Small intestine (tissue), 7 donors: ENCODE measurements at regions not wholly inside any gene's neighbourhood (a gene's known extent, or its start where the extent isn't known, plus 50 kb on each side); places are given as distances from the start of the nearest gene placed in this dataset.

ENCODE experiments used
- DNase-seq, 2 donors: peaks; one replicate each; pipeline versions ENCODE4 v3.0.0 to v3.0.0-alpha.2; 2013
- FAIRE-seq: peaks from 2 replicates; lab custom pipeline; 2012; peaks lifted over from hg19 to GRCh38; lab: Jason Lieb, UNC
- H3K27ac ChIP-seq, 3 donors: one replicate each; pipeline ENCODE4 v1.5.1; 2013; ENCODE audit warnings: low read length in 2 of 3, mild to moderate bottlenecking in 2 of 3, control low read depth in 1 of 3, inconsistent platforms in 1 of 3, low read depth in 1 of 3, moderate library complexity in 1 of 3
- H3K27me3 ChIP-seq, 3 donors: one replicate each; pipeline ENCODE4 v1.6.1; 2013; ENCODE audit warnings: low read length in 3 of 3, inconsistent platforms in 1 of 3; ENCODE audit not compliant: control insufficient read depth in 3 of 3, insufficient read depth in 3 of 3
- H3K36me3 ChIP-seq, 3 donors: one replicate each; pipeline ENCODE4 v1.6.1; 2013; ENCODE audit warnings: low read length in 3 of 3, inconsistent platforms in 1 of 3, low read depth in 1 of 3, mild to moderate bottlenecking in 1 of 3, moderate library complexity in 1 of 3; ENCODE audit not compliant: control insufficient read depth in 3 of 3, insufficient read depth in 2 of 3
- H3K4me1 ChIP-seq, 3 donors: one replicate each; pipeline ENCODE4 v1.6.1; 2013; ENCODE audit warnings: low read length in 2 of 3, inconsistent platforms in 1 of 3, low read depth in 1 of 3, mild to moderate bottlenecking in 1 of 3, moderate library complexity in 1 of 3; ENCODE audit not compliant: control insufficient read depth in 3 of 3, insufficient read depth in 2 of 3
- H3K4me3 ChIP-seq, 3 donors: one replicate each; pipeline ENCODE4 v1.5.1; 2013; ENCODE audit warnings: low read length in 3 of 3, control low read depth in 1 of 3, inconsistent platforms in 1 of 3, low read depth in 1 of 3, mild to moderate bottlenecking in 1 of 3, moderate library complexity in 1 of 3
- H3K9me3 ChIP-seq, 2 donors: one replicate each; pipeline ENCODE4 v1.6.1; 2013; ENCODE audit warnings: low read depth in 1 of 2, low read length in 1 of 2; ENCODE audit not compliant: control insufficient read depth in 2 of 2, insufficient read depth in 1 of 2
- WGBS, 3 donors: extraction: QIAGEN DNeasy Blood & Tissue Kit; methylation state at CpG; one replicate each; pipeline ENCODE4 v1.1.7; 2013; 5-methylcytosine and 5-hydroxymethylcytosine counted together
- donor health status: healthy with polysubstance abuse.
- donor health status: control.
- donor health status: control.
- donor health status: Bipolar disorder and iron deficiency.
- donor health status: healthy.

DNA sequence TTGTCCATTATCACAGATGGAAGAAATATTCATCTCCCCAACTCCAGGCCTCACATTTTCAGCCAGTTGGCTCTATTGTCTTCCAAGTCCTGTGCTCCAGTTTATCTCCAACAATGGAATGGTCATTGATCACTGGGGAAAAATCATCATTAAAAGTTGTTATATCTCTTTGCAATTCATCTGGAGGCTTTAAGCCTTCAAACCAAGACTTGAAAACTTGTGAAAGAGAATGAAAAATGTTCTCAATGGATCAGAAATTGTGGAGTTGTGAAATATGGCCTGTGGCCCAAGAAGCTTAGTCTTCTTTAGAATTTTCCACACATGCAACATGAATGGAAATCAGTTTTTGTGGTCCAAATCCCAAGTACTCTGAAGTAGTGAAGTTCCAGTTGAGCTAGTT is 569.6 kb downstream of the EBF1 start:
- Histone ChIP-seq H3K27ac (no peak overlapping the region), H3K4me3 (no peak overlapping the region), H3K4me1 (no peaks in the 10 kb centered on the region), H3K27me3 (no peaks in the 10 kb centered on the region), H3K36me3 (no peaks in the 10 kb centered on the region), H3K9me3 (no peaks in the 10 kb centered on the region)
- FAIRE-seq, result no peak
- no peak for DNase-seq

DNA sequence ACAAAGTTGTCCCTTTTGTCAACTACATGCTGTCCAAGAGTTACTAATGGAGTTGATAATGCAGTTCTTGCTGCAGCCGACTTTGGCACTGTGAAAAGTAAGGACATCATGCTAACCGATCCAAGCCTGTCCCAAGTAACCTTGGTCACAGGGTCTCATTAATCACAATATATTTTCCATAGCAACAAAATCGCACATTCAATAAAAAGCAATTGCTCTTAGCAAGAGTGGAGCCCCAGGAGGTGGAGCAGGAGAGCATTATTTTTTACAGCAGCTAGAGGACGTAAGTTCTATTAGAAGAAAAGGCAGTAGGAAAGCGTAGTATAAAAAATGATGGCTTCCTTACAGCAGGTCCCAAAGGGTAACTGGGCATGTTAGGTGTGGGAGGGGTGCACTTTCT is 570.3 kb downstream of the EBF1 start:
- WGBS, 3 donors, result 47 to 72% (median 65%) methylated on average over 5 of the region's 5 CpGs

DNA sequence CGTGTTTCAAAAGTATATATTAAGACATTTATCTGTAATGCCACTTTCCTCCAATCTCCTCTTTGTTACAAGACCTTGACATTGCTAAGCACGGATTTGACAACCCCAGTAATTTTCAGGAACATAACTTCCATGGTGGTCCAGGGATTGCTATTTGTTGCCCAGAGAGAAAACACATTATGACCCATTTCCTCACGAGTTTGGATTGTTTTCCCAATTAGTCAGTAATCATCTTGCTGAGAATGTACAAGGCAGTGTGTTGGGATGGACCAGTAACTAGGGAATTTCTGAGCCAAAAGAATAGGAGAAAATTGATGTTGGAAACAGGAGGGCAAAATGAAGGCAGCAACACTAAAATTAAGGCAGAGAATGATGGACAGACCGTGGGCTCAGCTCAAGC is 574.1 kb downstream of the EBF1 start:
- H3K9me3 ChIP-seq, result no peaks in the 10 kb centered on the region
- WGBS, 3 donors, result 66 to 74% (median 69%) methylated on average over 4 of the region's 4 CpGs
- FAIRE-seq (no peak), DNase-seq (no peak)
- H3K4me3 ChIP-seq, result no peak overlapping the region
- no peaks in the 10 kb centered on the region for H3K36me3 ChIP-seq
- H3K27ac ChIP-seq, result no peak overlapping the region
- H3K27me3 ChIP-seq, result no peaks in the 10 kb centered on the region
- no peaks in the 10 kb centered on the region for H3K4me1 ChIP-seq

More for the DNA sequence above, 570.3 kb downstream of the EBF1 start:
- H3K36me3 ChIP-seq, result no peaks in the 10 kb centered on the region
- H3K9me3 ChIP-seq, result no peaks in the 10 kb centered on the region
- no peaks in the 10 kb centered on the region for H3K4me1 ChIP-seq
- H3K4me3 ChIP-seq, result no peak overlapping the region
- no peak for DNase-seq
- no peak for FAIRE-seq
- H3K27ac ChIP-seq, result no peak overlapping the region
- no peaks in the 10 kb centered on the region for H3K27me3 ChIP-seq

DNA sequence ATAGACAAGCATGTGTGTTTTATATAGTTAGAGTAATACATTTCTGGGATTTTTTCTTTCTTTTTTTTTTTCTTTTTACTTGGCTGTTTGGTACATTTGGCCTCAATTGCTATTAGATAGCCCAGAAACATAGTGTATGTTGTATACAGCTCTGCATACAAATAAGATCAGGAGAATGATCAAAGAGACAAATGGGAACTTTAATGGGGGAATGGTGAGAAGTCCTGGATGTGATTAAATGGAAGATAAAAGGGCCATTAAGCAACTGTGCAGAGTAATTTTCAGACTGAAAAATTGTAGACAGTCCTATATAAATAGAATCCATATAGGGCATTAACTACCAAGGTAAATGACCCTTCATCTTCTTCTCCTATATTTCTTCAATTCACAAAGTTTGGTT is 575.6 kb downstream of the EBF1 start:
- Histone ChIP-seq H3K27me3 (no peaks in the 10 kb centered on the region), H3K36me3 (no peaks in the 10 kb centered on the region), H3K27ac (no peak overlapping the region), H3K9me3 (no peaks in the 10 kb centered on the region), H3K4me1 (no peaks in the 10 kb centered on the region), H3K4me3 (no peak overlapping the region)
- no peak for DNase-seq
- FAIRE-seq, result no peak

DNA sequence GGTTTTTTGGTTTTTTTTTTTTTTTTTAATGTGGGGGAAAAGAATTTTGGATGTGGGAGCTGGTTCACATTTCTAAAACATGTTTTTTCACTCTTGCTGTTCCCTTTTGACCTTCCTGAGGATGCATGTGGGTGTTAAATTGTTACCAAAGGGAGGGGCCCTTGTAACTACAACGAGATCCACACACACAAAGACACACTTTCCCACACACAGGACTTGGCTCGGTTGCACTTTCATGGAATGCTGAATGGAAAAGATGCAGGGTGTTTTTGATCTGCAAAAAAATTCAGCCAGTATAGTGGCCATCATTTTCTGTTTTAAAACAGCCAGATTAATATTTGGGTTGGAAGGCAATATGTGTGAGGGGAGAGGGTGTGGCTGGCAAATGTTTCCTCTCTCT is 576.9 kb downstream of the EBF1 start:
- Histone ChIP-seq H3K36me3 (no peaks in the 10 kb centered on the region), H3K27ac (no peak overlapping the region), H3K9me3 (no peaks in the 10 kb centered on the region), H3K4me3 (no peak overlapping the region), H3K4me1 (no peaks in the 10 kb centered on the region), H3K27me3 (no peaks in the 10 kb centered on the region)
- no peak for DNase-seq
- 36 to 54% (median 37%) methylated on average over 2 of the region's 2 CpGs for WGBS, 3 donors
- FAIRE-seq, result no peak

DNA sequence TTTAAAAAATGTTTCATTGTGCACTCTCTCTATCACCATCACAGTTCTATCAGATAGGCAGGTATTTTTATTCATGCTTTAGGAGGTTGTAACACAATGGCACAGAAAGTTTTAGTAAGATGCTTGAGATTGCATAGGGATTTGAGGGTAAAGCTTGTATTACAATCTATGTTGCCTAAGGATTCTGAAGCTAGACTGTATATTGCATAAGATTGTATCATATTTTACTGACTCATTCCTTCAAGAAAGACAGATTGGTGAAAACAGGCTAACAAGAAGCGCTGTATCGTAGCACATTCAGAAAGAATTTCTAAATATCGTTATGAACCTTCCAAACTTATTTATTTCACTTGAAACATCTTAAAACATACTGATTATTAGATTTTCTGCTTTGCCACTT is 577.7 kb downstream of the EBF1 start:
- no peaks in the 10 kb centered on the region for H3K27me3 ChIP-seq
- no peak overlapping the region for H3K27ac ChIP-seq
- DNase-seq (no peak), FAIRE-seq (no peak)
- 83 to 89% (median 86%) methylated on average over 3 of the region's 3 CpGs for WGBS, 3 donors
- H3K36me3 ChIP-seq, result no peaks in the 10 kb centered on the region
- no peaks in the 10 kb centered on the region for H3K4me1 ChIP-seq
- no peaks in the 10 kb centered on the region for H3K9me3 ChIP-seq
- no peak overlapping the region for H3K4me3 ChIP-seq

DNA sequence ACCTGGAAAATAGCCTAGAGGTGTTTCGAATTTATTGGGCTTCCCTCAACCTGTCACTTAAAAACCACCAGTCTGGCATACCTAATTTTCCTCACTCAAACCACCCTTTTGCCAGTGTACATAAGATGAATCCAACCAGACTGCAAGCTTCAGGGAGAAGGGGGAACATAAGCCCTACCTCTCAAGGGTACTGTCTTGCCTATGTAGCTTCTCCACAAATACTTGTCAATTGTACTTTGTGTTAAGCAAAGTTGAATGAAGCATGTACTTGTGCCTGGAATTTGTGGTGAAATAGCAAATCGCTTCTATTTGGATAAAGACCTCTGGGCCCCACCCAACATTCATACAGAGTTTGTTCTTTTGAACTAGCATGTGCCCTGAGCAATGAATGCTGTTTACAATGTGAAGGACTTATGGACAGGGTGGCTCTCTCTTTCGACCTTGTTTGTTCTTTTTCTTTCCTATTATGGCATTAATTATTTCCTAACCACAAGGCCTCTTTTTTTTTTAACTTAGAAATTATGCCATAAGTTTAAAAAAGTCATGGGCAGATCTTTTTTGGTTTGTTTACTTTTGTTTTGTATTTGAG is 580.2 kb downstream of the EBF1 start:
- no peaks in the 10 kb centered on the region for H3K36me3 ChIP-seq
- H3K27ac ChIP-seq, result no peak overlapping the region
- H3K4me3 ChIP-seq, result no peak overlapping the region
- FAIRE-seq (no peak), DNase-seq (no peak)
- no peaks in the 10 kb centered on the region for H3K27me3 ChIP-seq
- H3K9me3 ChIP-seq, result no peaks in the 10 kb centered on the region
- no peaks in the 10 kb centered on the region for H3K4me1 ChIP-seq
- WGBS, 3 donors, result 50 to 64% (median 58%) methylated on average over 3 of the region's 3 CpGs

DNA sequence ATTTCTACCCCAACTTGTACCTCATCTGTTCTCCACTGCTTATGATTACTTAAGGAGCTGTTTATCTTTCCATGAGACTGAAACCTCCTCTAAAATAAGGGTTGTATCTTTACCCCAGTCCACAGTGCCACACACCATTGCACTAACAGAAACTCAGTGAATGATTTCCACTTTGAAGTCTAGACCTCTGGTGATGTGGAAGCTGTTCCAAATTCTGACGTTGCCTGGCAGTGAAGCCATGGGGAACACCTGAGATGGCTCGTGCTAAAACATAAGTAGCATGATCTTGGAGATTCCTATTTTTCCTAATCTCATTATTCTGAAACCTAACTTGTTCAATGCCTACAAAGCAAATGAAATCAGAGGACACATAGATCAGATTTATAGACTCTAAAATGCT is 583.2 kb downstream of the EBF1 start:
- no peak overlapping the region for H3K27ac ChIP-seq
- no peak overlapping the region for H3K4me3 ChIP-seq
- H3K9me3 ChIP-seq, result no peaks in the 10 kb centered on the region
- DNase-seq (no peak), FAIRE-seq (no peak)
- no peaks in the 10 kb centered on the region for H3K36me3 ChIP-seq
- peaks cover 0 to under 1% (median 0%) of the 10 kb centered on the region in 3 donors for H3K27me3 ChIP-seq
- H3K4me1 ChIP-seq, result no peaks in the 10 kb centered on the region
- 65 to 69% (median 69%) methylated on average over 2 of the region's 2 CpGs for WGBS, 3 donors

DNA sequence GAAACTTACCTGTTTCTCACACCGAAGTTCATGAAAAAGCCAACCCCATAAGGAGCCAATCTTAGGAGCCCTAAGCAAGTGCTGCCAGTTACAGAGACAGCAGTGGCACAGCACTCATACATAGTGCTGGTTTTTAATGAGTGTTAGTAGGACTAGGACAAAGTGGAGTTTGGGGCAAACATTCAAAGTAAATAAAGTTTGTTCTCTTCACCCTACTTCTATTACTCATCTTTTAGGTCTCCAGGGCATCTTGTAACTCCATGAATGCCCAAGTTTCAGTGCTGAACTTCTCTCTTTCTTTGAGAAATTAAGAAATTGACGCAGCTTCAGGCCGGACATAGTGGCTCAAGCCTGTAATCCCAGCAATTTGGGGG is 584.7 kb downstream of the EBF1 start:
- Histone ChIP-seq H3K27ac (no peak overlapping the region), H3K27me3 (peaks cover 0 to 1% (median 0%) of the 10 kb centered on the region in 3 donors), H3K36me3 (no peaks in the 10 kb centered on the region), H3K4me1 (no peaks in the 10 kb centered on the region), H3K9me3 (no peaks in the 10 kb centered on the region), H3K4me3 (no peak overlapping the region)
- no peak for DNase-seq
- FAIRE-seq, result no peak
- 88 to 95% (median 92%) methylated on average over 3 of the region's 3 CpGs for WGBS, 3 donors
